ENCODE measurements at regions not wholly inside any gene's neighbourhood (a gene's known extent, or its start where the extent isn't known, plus 50 kb on each side); places are given as distances from the start of the nearest gene placed in this dataset.

DNA sequence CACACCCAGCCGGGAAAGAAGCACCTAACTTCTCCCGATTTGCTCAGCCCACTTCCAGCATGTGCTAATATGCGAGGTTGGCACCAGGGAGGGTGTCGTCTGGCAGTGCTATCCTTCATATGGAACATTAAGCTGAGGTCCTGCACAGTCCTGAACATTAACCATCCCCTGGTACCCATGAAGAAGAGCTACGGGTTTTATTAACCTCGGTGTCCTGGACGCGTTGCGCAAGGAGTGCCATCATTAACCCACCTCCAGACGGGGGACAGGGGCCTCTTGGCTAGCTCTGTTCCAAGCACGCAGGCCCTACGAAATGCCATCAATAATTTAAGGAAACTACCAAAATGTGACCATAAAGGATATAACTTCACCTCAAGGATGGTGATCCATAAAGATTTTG is 193.5 kb downstream of the MAF start:
- peaks cover 16% of the 10 kb centered on the region for H3K27me3 Mint-ChIP-seq (ENCODE audit: insufficient read depth, unreplicated experiment)
- TF ChIP-seq, protein P1, sequence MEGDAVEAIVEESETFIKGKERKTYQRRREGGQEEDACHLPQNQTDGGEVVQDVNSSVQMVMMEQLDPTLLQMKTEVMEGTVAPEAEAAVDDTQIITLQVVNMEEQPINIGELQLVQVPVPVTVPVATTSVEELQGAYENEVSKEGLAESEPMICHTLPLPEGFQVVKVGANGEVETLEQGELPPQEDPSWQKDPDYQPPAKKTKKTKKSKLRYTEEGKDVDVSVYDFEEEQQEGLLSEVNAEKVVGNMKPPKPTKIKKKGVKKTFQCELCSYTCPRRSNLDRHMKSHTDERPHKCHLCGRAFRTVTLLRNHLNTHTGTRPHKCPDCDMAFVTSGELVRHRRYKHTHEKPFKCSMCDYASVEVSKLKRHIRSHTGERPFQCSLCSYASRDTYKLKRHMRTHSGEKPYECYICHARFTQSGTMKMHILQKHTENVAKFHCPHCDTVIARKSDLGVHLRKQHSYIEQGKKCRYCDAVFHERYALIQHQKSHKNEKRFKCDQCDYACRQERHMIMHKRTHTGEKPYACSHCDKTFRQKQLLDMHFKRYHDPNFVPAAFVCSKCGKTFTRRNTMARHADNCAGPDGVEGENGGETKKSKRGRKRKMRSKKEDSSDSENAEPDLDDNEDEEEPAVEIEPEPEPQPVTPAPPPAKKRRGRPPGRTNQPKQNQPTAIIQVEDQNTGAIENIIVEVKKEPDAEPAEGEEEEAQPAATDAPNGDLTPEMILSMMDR (IDR thresholded peaks at IDR 0.05; ENCODE audit: insufficient read depth in 1 of 2, low read depth in 1 of 2, low read length in 1 of 2, severe bottlenecking in 1 of 2, unreplicated experiment in 1 of 2), result no peak
- no peak overlapping the region for H3K27ac Mint-ChIP-seq (ENCODE audit: unreplicated experiment)
- Histone ChIP-seq H3K36me3 (ENCODE audit: control insufficient read depth, insufficient read depth, low read length) (no peaks in the 10 kb centered on the region), H3K4me3 (ENCODE audit: low read depth, low read length) (no peak overlapping the region), H3K4me1 (peaks cover 8% of the 10 kb centered on the region), H3K27me3 (replicated peaks; ENCODE audit: control insufficient read depth, insufficient read depth, low read length) (no peaks in the 10 kb centered on the region), H3K9me3 (no peaks in the 10 kb centered on the region)
- H3K4me3 Mint-ChIP-seq (ENCODE audit: unreplicated experiment), result no peak overlapping the region
- CTCF ChIA-PET, result no interaction called here
- intact Hi-C loops (cut with micrococcal nuclease; ENCODE audit: unreplicated experiment), result no loop called here
- POLR2A ChIA-PET, result no interaction called here
- no TSS peak for BruUV-seq (replicated peaks)
- no peaks in the 10 kb centered on the region for H3K36me3 Mint-ChIP-seq (ENCODE audit: insufficient read depth, unreplicated experiment)
- peaks cover 4% of the 10 kb centered on the region for H3K4me1 Mint-ChIP-seq (ENCODE audit: low read depth, unreplicated experiment)
- no peak for DNase-seq
- peaks cover 5% of the 10 kb centered on the region for H3K9me3 Mint-ChIP-seq (ENCODE audit: unreplicated experiment)

DNA sequence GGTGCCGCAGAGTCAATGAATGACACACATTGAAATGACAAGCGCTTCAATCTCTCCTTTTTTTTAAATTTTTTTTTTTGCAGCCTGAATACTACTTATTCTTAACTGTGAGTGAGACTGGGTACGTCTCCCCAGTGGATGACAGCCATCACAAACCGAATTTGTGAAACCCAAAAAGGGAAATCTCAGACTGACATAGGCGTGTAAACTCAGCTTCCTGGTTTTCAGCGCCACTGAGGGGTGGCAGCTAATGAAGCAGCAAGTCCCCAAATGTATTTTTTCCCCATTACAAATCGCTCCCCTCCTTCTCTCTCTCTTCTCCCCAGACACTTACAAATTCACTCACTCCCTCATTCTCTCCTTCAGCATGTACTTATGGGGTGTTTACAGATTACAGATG is 196.0 kb downstream of the MAF start:
- DNase-seq, result no peak
- H3K27me3 Mint-ChIP-seq (ENCODE audit: insufficient read depth, unreplicated experiment), result peaks cover 14% of the 10 kb centered on the region
- ChIA-PET POLR2A (no interaction called here), CTCF (no interaction called here)
- BruUV-seq (replicated peaks), result no TSS peak
- TF ChIP-seq, protein P1 (IDR thresholded peaks at IDR 0.05; ENCODE audit: insufficient read depth in 1 of 2, low read depth in 1 of 2, low read length in 1 of 2, severe bottlenecking in 1 of 2, unreplicated experiment in 1 of 2), result no peak
- no peak overlapping the region for H3K4me3 Mint-ChIP-seq (ENCODE audit: unreplicated experiment)
- no peaks in the 10 kb centered on the region for H3K36me3 ChIP-seq (ENCODE audit: control insufficient read depth, insufficient read depth, low read length)
- no peaks in the 10 kb centered on the region for H3K9me3 ChIP-seq
- peaks cover 9% of the 10 kb centered on the region for H3K9me3 Mint-ChIP-seq (ENCODE audit: unreplicated experiment)
- no peak overlapping the region for H3K4me3 ChIP-seq (ENCODE audit: low read depth, low read length)
- H3K4me1 ChIP-seq, result peaks cover 26% of the 10 kb centered on the region
- intact Hi-C loops (cut with micrococcal nuclease; ENCODE audit: unreplicated experiment), result no loop called here
- no peaks in the 10 kb centered on the region for H3K36me3 Mint-ChIP-seq (ENCODE audit: insufficient read depth, unreplicated experiment)
- H3K4me1 Mint-ChIP-seq (ENCODE audit: low read depth, unreplicated experiment), result peaks cover 12% of the 10 kb centered on the region
- no peaks in the 10 kb centered on the region for H3K27me3 ChIP-seq (replicated peaks; ENCODE audit: control insufficient read depth, insufficient read depth, low read length)
- no peak overlapping the region for H3K27ac Mint-ChIP-seq (ENCODE audit: unreplicated experiment)

DNA sequence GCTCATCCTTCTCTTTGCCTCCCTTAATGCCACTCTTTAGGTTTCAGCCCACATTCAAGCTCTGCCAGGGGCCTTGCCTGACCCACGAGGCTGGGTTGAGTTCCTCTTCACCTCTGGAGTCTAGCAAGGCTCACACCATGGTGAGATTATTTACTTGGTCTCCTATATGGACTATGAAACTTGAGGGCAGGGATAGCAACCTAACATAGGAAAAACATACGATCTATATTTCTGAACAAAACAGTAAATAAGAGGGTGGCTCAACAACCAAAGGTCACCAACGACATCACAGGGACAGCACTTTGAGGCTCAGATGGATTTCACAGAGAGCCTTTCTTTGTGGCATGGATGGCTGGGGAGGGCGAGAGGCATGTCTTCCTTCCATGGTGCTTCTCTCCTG is 197.0 kb downstream of the MAF start:
- H3K4me1 Mint-ChIP-seq (ENCODE audit: low read depth, unreplicated experiment), result peaks cover 12% of the 10 kb centered on the region
- Histone ChIP-seq H3K9me3 (no peaks in the 10 kb centered on the region), H3K4me3 (ENCODE audit: low read depth, low read length) (no peak overlapping the region), H3K27me3 (replicated peaks; ENCODE audit: control insufficient read depth, insufficient read depth, low read length) (no peaks in the 10 kb centered on the region), H3K36me3 (ENCODE audit: control insufficient read depth, insufficient read depth, low read length) (no peaks in the 10 kb centered on the region), H3K4me1 (peaks cover 26% of the 10 kb centered on the region)
- intact Hi-C loops (cut with micrococcal nuclease; ENCODE audit: unreplicated experiment), result no loop called here
- H3K27ac Mint-ChIP-seq (ENCODE audit: unreplicated experiment), result no peak overlapping the region
- DNase-seq, result no peak
- BruUV-seq (replicated peaks), result no TSS peak
- TF ChIP-seq, protein P1 (IDR thresholded peaks at IDR 0.05; ENCODE audit: insufficient read depth in 1 of 2, low read depth in 1 of 2, low read length in 1 of 2, severe bottlenecking in 1 of 2, unreplicated experiment in 1 of 2), result no peak
- H3K4me3 Mint-ChIP-seq (ENCODE audit: unreplicated experiment), result no peak overlapping the region
- ChIA-PET CTCF (no interaction called here), POLR2A (no interaction called here)
- H3K36me3 Mint-ChIP-seq (ENCODE audit: insufficient read depth, unreplicated experiment), result no peaks in the 10 kb centered on the region
- H3K9me3 Mint-ChIP-seq (ENCODE audit: unreplicated experiment), result peaks cover 9% of the 10 kb centered on the region
- peaks cover 12% of the 10 kb centered on the region for H3K27me3 Mint-ChIP-seq (ENCODE audit: insufficient read depth, unreplicated experiment)
